GM18505 (cell line): ENCODE measurements at regions not wholly inside any gene's neighbourhood (a gene's known extent, or its start where the extent isn't known, plus 50 kb on each side); places are given as distances from the start of the nearest gene placed in this dataset.
A peak's percentile ranks its signal among the peaks of the same experiment; 100 is the strongest.

Experiments
- ATAC-seq: cut with Tn5 transposase; IDR thresholded peaks from one replicate; pipeline ENCODE4 v1.9.1; 2021; ENCODE audit not compliant: unreplicated experiment
- POLR2A ChIP-seq: IDR thresholded peaks from 4 replicates; pipeline ENCODE4 v1.6.1; 2011; ENCODE audit warnings: borderline replicate concordance; ENCODE audit not compliant: insufficient read depth, insufficient read length; ENCODE audit errors: extremely low read depth

DNA sequence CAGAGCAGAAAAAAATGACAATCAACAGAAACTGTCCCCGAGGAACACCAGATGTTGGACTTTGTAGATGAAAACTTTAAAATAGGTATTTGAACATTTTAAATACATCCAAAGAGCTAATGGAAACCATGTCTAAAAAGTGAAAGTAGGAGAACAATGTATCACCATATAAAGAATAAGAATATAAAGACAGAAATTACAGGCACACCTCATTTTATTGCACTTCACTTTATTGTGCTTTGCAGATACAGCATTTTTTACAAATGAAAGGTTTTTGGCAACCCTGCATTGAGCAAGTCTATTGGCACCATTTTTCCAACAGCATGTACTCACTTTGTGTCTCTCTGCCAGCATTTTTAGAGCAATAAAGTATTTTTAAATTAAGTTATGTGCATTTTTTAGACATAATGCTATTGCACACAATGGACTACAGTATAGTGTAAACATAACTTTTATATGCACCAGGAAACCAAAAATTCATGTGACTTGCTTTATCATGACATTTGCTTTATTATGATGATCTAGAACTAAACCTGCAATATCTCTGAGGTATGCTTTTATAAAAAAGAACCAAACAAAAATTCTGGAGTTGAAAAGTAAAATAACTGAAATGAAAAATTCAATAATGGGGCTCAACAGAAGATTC lies 212.4 kb upstream of the CASK start:
- TF ChIP-seq POLR2A = no peak
- ATAC-seq = no peak

DNA sequence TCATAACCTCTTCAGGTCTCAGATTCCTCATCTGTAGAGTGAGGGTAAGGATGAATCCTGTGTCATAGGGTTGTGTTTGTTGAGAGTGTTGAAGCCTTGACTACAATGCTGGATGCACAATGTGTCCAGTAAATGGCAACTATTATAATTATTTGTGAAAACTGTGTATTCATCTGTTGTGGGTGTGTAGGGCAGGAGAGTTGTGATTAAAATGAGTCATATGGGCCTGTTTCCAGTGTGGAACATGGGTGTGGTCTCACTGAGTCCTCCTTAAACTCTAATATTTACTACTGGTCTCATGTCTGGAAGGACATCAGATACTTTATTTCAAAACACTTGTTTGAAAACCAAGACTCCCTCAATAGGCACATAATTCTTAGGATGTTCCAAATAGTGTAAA lies 208.5 kb upstream of the CASK start:
- no peak for ATAC-seq
- TF ChIP-seq POLR2A = no peak

DNA sequence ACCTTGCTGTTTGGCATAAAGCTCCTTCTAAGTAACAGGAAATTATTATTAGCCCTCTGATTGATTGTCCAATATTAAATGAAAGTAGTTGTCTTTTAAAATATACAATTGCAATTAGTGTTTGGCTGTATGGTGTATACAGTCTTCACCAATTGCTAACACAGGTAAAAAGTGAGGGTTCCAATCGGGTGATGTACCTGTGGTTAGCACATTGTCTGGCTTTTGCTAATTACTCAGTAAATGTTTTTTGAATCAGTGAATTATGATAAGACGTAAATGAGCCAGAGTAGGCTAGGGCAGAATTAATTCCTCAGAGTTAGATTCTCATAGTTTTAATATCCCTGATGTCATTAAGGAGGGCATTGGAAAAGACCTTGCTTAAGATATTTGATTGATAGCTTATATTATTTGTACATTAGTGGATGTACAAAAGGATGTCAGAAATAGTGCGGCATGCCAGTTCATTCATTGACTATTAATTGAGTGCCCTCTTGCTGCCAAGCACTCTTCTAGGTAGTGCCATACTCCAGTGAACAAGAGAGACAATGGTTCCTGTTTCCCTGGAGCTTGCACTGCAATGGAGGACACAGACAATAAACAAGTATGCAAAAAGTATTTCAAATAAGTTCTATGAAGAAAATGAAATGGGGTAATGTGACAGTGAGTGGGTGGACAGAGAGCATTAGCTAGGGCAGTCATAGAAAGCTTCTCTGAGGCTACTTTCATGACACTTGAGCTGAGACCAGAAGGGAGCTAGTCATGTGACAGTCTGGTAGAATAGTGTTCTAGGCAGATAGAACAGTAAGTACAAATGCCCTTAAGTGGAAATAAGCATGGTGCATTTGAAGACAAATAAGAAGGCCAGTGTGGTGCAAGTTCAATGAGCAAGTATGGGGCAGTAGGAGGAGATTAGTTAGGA lies 205.9 kb upstream of the CASK start:
- no peak for TF ChIP-seq POLR2A
- no peak for ATAC-seq

DNA sequence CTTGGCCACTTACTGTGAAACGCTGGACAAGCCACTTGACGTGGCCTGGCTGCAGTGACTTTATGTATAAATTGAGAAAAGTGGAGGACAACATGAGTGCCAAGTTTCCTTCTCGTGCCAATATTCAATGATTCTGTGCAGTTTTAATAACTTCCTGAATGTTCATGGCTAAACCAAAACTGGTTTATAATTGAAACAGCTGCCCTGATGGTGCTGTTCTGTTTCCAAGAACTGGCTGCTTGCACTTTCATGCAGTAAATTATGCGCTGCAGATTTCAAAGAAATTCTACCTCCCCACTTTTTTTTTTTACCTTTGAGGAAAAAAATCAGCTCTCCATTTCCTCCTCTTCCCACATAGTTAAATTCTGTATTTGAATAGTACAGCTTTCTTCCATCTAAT lies 205.2 kb upstream of the CASK start:
- no peak for ATAC-seq
- no peak for TF ChIP-seq POLR2A

DNA sequence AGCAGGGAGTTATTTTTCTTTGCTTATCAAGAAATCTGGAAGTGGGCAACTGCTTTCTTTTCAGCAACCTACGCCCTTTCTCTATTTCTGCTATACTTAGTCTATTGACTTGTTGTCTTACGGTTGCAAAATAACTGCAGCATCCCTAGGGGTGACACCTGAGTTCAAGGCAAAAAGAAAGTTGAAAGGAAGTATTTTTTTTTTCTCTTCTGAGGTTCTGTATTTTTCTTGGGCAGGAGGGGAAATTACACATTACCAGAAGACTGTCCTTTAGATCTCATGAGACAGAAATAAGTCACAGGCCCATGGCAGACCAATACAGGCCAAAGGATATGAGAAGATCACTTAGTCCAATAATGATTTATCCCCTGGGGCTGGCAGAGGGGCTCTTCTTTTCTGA lies 204.7 kb upstream of the CASK start:
- ATAC-seq = no peak
- TF ChIP-seq POLR2A = no peak

DNA sequence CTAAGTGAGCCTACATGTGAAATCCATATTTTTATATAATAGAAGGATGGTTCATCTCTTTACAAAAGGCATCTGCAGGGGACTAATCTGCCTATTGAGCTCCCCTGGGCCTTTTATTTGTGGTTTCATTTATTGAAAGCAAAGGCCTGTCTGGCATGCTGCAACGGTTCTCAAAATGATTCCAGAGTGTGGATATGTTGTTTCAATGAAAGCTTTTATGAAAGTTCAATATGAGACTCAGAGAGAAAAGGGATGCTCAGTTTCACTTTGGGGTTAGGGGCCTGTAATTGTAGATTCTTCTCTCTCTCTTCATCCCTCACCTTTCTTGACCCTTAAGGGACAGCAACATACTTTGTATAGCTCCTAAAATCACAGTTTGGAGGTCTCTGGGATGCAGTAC lies 204.2 kb upstream of the CASK start:
- TF ChIP-seq POLR2A = no peak
- no peak for ATAC-seq

DNA sequence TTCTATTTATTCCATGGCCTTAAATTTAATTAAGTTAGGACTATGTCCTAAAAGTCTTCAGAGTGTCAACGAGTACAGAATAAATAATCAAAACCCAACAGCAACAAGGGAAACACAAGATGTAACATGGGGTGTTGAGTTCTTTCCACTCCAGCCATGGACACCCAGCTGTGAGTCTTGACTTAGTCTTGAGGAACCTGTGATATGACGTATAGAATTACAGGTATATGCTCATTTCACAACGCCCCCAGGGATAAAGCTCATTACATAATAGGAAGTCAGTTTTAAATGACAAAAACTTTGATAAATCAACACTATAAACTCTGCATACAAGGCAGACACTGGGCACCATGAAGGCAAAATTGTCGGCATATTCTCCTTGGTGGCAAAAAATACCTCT lies 200.0 kb upstream of the CASK start:
- ATAC-seq = no peak
- TF ChIP-seq POLR2A = no peak

DNA sequence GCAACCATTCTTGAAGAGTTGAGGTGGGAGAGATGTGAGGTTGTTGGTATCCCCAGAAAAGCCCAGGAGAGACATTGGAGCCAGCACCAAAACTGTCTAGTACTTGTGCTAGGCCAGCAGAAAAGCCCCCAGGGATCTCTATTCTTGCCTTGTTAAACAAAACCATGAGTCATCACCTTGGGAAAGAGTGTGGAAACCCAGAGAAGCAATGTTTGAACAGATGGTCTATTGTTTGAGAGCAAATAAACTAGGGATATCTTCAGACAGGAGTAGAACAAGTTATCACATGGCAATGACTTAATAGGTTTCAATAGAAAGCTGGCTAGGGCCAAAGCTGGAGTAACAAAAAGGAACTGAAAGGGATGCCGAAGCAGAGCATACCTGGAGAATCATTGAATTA lies 195.7 kb upstream of the CASK start:
- no peak for ATAC-seq
- TF ChIP-seq POLR2A = no peak

DNA sequence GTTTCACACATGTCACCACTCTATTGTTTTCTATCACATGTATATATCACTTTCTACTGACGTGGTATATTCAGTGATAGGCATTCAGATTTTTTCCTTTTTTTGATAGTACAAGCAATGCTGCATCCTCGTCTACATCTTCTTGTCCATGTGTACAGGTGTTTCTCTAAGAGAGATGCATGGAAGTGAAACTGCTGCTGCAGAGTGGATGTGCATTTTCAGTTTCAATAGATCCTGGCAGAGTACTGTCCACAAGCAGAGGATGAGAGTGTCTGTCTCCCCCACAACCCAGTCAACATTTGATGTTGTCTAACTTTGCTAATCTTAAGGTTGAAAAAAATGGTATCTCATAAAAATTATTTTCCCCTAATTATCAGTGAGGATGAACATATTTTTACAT lies 194.0 kb upstream of the CASK start:
- no peak for TF ChIP-seq POLR2A
- peak; percentile 86 for ATAC-seq

DNA sequence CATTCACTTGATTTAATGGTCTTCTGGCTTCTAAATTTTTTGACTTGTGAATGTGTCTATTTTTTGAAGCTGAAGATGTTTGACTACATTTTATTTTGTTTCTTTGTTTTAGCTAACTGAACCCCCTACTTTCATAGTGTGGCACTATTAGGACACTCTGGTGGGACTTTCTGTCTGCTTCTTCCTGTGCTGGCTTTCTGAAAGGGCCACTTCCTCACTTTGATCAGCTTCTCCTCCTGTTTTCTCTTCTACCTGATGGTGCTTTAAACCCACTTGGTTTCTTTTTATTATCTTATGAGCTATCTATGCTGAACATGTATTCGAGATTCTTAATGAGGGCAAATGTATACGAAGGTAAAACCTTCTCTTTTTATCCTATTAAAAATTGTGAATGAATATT lies 186.1 kb upstream of the CASK start:
- TF ChIP-seq POLR2A = no peak
- no peak for ATAC-seq

DNA sequence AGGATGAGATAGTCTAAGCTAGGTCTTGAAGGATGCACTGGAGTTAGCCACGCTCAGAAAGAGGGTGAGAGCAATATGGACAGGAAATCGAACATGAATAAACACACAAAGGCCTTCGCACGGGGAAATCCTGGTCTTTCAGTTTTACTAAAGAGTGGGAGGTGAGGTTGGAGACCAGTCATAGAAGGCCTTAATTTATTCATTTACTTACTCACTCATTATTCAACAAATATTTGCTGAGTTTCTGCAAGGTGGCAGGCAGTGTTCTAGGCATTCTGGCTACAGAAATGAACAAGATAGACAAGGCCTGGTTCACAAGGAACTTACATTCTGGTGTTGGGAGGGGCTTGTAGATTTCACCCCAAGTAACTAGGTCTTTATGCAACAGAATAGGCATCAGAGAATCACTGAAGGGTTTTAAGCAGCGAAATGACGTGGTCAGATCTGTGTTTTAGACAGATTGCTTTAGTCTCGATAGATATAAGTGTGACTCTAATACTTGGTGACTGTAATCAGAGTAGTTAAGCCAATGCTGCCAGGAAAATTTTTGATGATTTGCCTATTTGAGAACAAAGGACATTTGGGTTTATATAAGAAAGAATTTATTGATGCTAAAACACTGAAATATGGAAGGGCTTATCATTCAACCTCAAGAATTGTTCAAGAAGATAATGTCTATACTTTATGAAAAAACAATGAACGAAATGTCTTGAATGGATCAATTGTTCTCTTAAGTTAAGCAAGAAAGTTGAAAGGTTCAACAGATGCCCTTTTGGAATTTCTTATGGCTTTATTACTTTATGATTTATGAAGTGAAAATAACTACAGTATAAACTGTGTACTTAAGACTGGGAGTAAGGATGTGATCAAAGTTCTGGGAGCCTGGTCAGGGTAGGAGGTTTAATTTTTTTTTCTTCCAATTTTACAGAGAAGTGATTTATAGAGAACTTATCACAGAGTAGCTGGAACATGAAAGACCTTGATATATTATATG lies 184.4 kb upstream of the CASK start:
- peak; percentile 71 for ATAC-seq

DNA sequence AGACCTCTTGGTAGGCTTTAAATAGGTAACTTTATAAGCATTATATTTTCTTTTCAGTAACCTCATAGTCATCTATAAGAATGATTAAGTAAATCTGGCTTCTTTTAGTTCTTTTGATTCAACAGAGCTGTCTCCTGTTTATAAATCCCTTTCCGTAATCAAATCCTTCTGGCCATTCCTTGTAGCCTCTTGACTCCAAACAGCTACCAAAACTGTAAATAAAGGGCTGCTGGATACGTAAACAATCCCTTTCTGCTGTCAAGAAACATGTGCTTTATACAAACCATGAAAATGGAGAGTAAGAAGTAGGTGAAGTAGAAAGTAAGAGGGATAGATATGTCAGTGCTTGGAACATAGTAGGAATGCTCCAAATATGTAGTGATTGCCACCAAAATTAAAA lies 183.2 kb upstream of the CASK start:
- no peak for ATAC-seq
- TF ChIP-seq POLR2A = no peak

More for the DNA sequence above, 184.4 kb upstream of the CASK start:
- TF ChIP-seq POLR2A = no peak
